ENCODE measurements at regions not wholly inside any gene's neighbourhood (a gene's known extent, or its start where the extent isn't known, plus 50 kb on each side); places are given as distances from the start of the nearest gene placed in this dataset.
"Not testable (repeated sequence)": the region's sequence is repeated elsewhere in the genome, so short reads cannot be mapped to it uniquely, and the experiment has no call there.

DNA sequence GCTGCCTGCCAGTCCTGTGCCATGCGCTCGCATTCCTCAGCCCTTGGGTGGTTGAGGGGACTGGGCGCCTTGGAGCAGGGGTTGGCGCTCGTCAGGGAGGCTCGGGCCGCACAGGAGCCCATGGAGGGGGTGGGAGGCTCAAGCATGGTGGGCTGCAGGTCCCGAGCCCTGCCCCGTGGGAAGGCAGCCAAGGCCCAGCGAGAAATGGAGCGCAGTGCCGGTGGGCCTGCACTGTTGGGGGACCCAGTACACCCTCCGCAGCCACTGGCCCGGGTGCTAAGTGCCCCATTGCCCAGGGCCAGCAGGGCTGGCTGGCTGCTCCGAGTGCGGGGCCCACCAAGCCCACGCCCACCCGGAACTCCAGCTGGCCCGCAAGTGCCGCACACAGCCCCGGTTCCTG, 390.8 kb upstream of the ANKRD30A start:
- H3K9ac ChIP-seq (replicated peaks in 1 of 4; ENCODE audit: extremely low read depth in 1 of 4, low read depth in 3 of 4, low read length in 3 of 4); H2BK5ac ChIP-seq (ENCODE audit: low read depth, low read length); H3K79me1 ChIP-seq (ENCODE audit: low read depth, low read length); H3K4me1 ChIP-seq (replicated peaks in 1 of 4; ENCODE audit: control insufficient read depth in 3 of 4, insufficient read depth in 4 of 4, low read length in 3 of 4); H2BK15ac ChIP-seq (ENCODE audit: low read length); H3K4ac ChIP-seq (replicated peaks; ENCODE audit: insufficient read length, low read depth, low read length); H3K27ac ChIP-seq (ENCODE audit: low read depth, low read length); FAIRE-seq; H2BK12ac ChIP-seq (ENCODE audit: low read depth, low read length); H4K91ac ChIP-seq (replicated peaks; ENCODE audit: insufficient read length, low read length); H3K79me2 ChIP-seq (ENCODE audit: control insufficient read depth in 1 of 2, insufficient read depth in 2 of 2, low read length in 2 of 2); H2AK5ac ChIP-seq (ENCODE audit: low read depth, low read length); CTCF ChIA-PET (ENCODE audit: partially characterized antibody); H2BK120ac ChIP-seq (replicated peaks; ENCODE audit: low read depth, low read length); POLR2A ChIA-PET (ENCODE audit: partially characterized antibody); H3K9me3 ChIP-seq (ENCODE audit: insufficient read depth in 2 of 2, low read depth in 1 of 2, low read length in 1 of 2); H3K18ac ChIP-seq (ENCODE audit: extremely low read depth, low read length); H3K4me3 ChIP-seq (ENCODE audit: extremely low read depth in 1 of 4, insufficient read depth in 2 of 4, low read depth in 3 of 4, low read length in 4 of 4); H3K4me2 ChIP-seq (ENCODE audit: insufficient read depth in 1 of 2, low read depth in 2 of 2, low read length in 2 of 2); H2AFZ ChIP-seq (ENCODE audit: low read length); H3K56ac ChIP-seq (replicated peaks; ENCODE audit: insufficient read length, low read depth, low read length); H3K14ac ChIP-seq (ENCODE audit: insufficient read length); H3K36me3 ChIP-seq (ENCODE audit: control insufficient read depth in 2 of 4, insufficient read depth in 4 of 4, low read length in 3 of 4); H4K5ac ChIP-seq (ENCODE audit: insufficient read length, low read depth, low read length); H3K27me3 ChIP-seq (replicated peaks in 1 of 4; ENCODE audit: control insufficient read depth in 3 of 4, extremely low read depth in 1 of 4, insufficient read depth in 3 of 4, low read length in 3 of 4); H3K23ac ChIP-seq (ENCODE audit: insufficient read length); H4K8ac ChIP-seq (ENCODE audit: extremely low read depth, insufficient read depth, low read length); H4K20me1 ChIP-seq (replicated peaks in 1 of 2; ENCODE audit: control insufficient read depth in 1 of 2, insufficient read depth in 2 of 2, low read length in 2 of 2); H3K23me2 ChIP-seq (ENCODE audit: low read depth, low read length); DNase-seq (ENCODE audit: low read depth in 1 of 2, low spot score in 2 of 2); H2BK20ac ChIP-seq (ENCODE audit: low read length): not testable (repeated sequence)
- WGBS, 2 experiments (ENCODE audit: extremely low coverage in 1 of 2, insufficient coverage in 1 of 2, insufficient read length in 1 of 2, insufficient replicate concordance in 2 of 2, low coverage in 1 of 2, low lambda C conversion rate in 2 of 2, missing lambda C conversion rate in 1 of 2): 95% methylated on average over 15 of the region's 21 CpGs; no CpG with 5 or more reads in 1 of the 2 experiments
